Panc1 (cell line): ENCODE measurements at regions not wholly inside any gene's neighbourhood (a gene's known extent, or its start where the extent isn't known, plus 50 kb on each side); places are given as distances from the start of the nearest gene placed in this dataset.
A peak's percentile ranks its signal among the peaks of the same experiment; 100 is the strongest.

Source experiments
- ATAC-seq: fragments of 200-7000 bp; cut with Tn5 transposase; 2 replicates; pipeline ENCODE4 v1.9.1; 2020; ENCODE audit warnings: mild to moderate bottlenecking, moderate library complexity
- BruUV-seq: library from RNA; stranded (reverse); fragments of 400-500 nt; replicated peaks from 2 replicates; lab custom pipeline; 2021; lab: Mats Ljungman, UMichigan
- CTCF ChIA-PET: fragments of 300-600 bp; sonication (Branson Sonifier 250); formaldehyde crosslinking; loops from one replicate; lab custom pipeline; 2022; ENCODE audit warnings: antibody characterized with exemption; lab: Charles Lee
- POLR2A ChIA-PET: fragments of 300-600 bp; sonication (Branson Sonifier 250); formaldehyde crosslinking; loops from one replicate; lab custom pipeline; 2022; ENCODE audit warnings: antibody characterized with exemption; lab: Charles Lee
- DNase-seq: peaks from one replicate; pipeline ENCODE4 v3.0.0-alpha.2; 2010; ENCODE audit warnings: low read depth, low spot score
- H3K27ac ChIP-seq: 2 replicates; pipeline ENCODE4 v1.5.1; 2011; ENCODE audit warnings: mild to moderate bottlenecking, low read length, inconsistent platforms
- H3K27me3 ChIP-seq: fragments of 200-500 bp; sonication (Bioruptor generic); 2 replicates; pipeline ENCODE4 v1.6.0; 2014; ENCODE audit warnings: low read length, inconsistent platforms; ENCODE audit not compliant: control insufficient read depth, insufficient read depth
- H3K36me3 ChIP-seq: fragments of 200-500 bp; sonication (Bioruptor generic); 2 replicates; pipeline ENCODE4 v1.5.1; 2014; ENCODE audit warnings: inconsistent platforms, mild to moderate bottlenecking, low read length, moderate library complexity; ENCODE audit not compliant: control insufficient read depth, insufficient read depth
- H3K4me1 ChIP-seq: 2 replicates; pipeline ENCODE4 v1.5.1; 2011; ENCODE audit warnings: inconsistent platforms, mild to moderate bottlenecking, low read length, moderate library complexity; ENCODE audit not compliant: control insufficient read depth, insufficient read depth
- H3K4me3 ChIP-seq, 2 experiments: 2 replicates each; pipeline ENCODE4 v1.5.1; 2011 to 2012; ENCODE audit warnings: low read depth in 2 of 2, low read length in 2 of 2, mild to moderate bottlenecking in 2 of 2, inconsistent platforms in 1 of 2, moderate library complexity in 1 of 2
- H3K9me3 ChIP-seq: fragments of 200-500 bp; sonication (Bioruptor generic); 2 replicates; pipeline ENCODE4 v1.5.1; 2014; ENCODE audit warnings: low read depth, mild to moderate bottlenecking, inconsistent platforms, low read length, moderate library complexity; ENCODE audit not compliant: control insufficient read depth, insufficient read depth
- CTCF ChIP-seq: fragments of 450-650 bp; IDR thresholded peaks from 2 replicates; pipeline ENCODE4 v1.5.1; 2017; ENCODE audit warnings: mild to moderate bottlenecking
- POLR2AphosphoS5 ChIP-seq: IDR thresholded peaks from 2 replicates; pipeline ENCODE4 v1.6.1; 2012; ENCODE audit warnings: mild to moderate bottlenecking, low read depth, low read length, moderate library complexity
- REST ChIP-seq, 2 experiments: IDR thresholded peaks; 2 replicates each; pipeline ENCODE4 v1.6.1; 2011 to 2012; ENCODE audit warnings: low read depth in 2 of 2, control low read depth in 1 of 2, low read length in 1 of 2, mild to moderate bottlenecking in 1 of 2, moderate library complexity in 1 of 2; ENCODE audit not compliant: insufficient read depth in 1 of 2
- SIN3A ChIP-seq: IDR thresholded peaks from 2 replicates; pipeline ENCODE4 v1.6.1; 2012; ENCODE audit warnings: low read depth, mild to moderate bottlenecking, low read length, moderate library complexity, borderline replicate concordance; ENCODE audit not compliant: insufficient read depth
- TCF7L2 ChIP-seq: IDR thresholded peaks from 2 replicates; pipeline ENCODE4 v1.6.1; 2011; ENCODE audit warnings: mild to moderate bottlenecking, low read depth, low read length, inconsistent platforms
- in situ Hi-C: cut with HindIII; loops from 2 replicates; pipeline ENCODE4 v1.10.0; 2016; ENCODE audit warnings: low sequenced_read_pairs, low pct_unique_long_range_greater_than_20kb
- intact Hi-C: fragments of 100-400 bp; cut with micrococcal nuclease; formaldehyde crosslinking; loops from one replicate; pipeline ENCODE4 v1.10.0; 2022; ENCODE audit not compliant: unreplicated experiment

GRCh38 chr4:123832173-123833026 is 435.8 kb downstream of the SPRY1 start:
- no peaks in the 10 kb centered on the region for H3K4me1 ChIP-seq
- DNase-seq (peak; percentile 60), ATAC-seq (peak; percentile 38; the same call in 1 of the 2 replicates)
- ChIA-PET POLR2A (no interaction called here), CTCF (no interaction called here)
- H3K4me3 ChIP-seq: no peak overlapping the region
- peak overlapping the region; percentile 39; the same call in 1 of the 2 replicates for H3K27ac ChIP-seq
- no peak for TF ChIP-seq CTCF
- no peak for TF ChIP-seq REST (IDR thresholded peaks at IDR 0.05; ENCODE audit: insufficient read depth in 1 of 2, low read depth in 2 of 2, low read length in 1 of 2)
- TF ChIP-seq SIN3A: no peak
- TF ChIP-seq TCF7L2: no peak
- no peak for TF ChIP-seq POLR2AphosphoS5
- intact Hi-C loops: no loop called here
- no peaks in the 10 kb centered on the region for H3K9me3 ChIP-seq
- no peaks in the 10 kb centered on the region for H3K27me3 ChIP-seq
- BruUV-seq: no TSS peak
- in situ Hi-C loops: no loop called here
- H3K36me3 ChIP-seq: no peaks in the 10 kb centered on the region

GRCh38 chr4:123833171-123833643 is 436.6 kb downstream of the SPRY1 start:
- no peak for TF ChIP-seq CTCF
- no peak for TF ChIP-seq SIN3A
- TF ChIP-seq POLR2AphosphoS5: no peak
- TF ChIP-seq REST (IDR thresholded peaks at IDR 0.05; ENCODE audit: insufficient read depth in 1 of 2, low read depth in 2 of 2, low read length in 1 of 2): no peak
- no peak for TF ChIP-seq TCF7L2
- in situ Hi-C loops: no loop called here
- Histone ChIP-seq H3K9me3 (no peaks in the 10 kb centered on the region), H3K27me3 (no peaks in the 10 kb centered on the region), H3K4me1 (no peaks in the 10 kb centered on the region; the same call in 1 of the 2 replicates), H3K36me3 (no peaks in the 10 kb centered on the region), H3K27ac (peak overlapping the region; percentile 39; the same call in 1 of the 2 replicates), H3K4me3 (no peak overlapping the region)
- DNase-seq (no peak), ATAC-seq (no peak)
- CTCF ChIA-PET: no interaction called here
- intact Hi-C loops: no loop called here
- no TSS peak for BruUV-seq
- POLR2A ChIA-PET: no interaction called here
